Central memory CD4-positive, alpha-beta T cell (primary cell): ENCODE measurements at regions not wholly inside any gene's neighbourhood (a gene's known extent, or its start where the extent isn't known, plus 50 kb on each side); places are given as distances from the start of the nearest gene placed in this dataset.

Experiments
- DNase-seq: peaks from one replicate; pipeline ENCODE4 v3.0.0; 2022

DNA sequence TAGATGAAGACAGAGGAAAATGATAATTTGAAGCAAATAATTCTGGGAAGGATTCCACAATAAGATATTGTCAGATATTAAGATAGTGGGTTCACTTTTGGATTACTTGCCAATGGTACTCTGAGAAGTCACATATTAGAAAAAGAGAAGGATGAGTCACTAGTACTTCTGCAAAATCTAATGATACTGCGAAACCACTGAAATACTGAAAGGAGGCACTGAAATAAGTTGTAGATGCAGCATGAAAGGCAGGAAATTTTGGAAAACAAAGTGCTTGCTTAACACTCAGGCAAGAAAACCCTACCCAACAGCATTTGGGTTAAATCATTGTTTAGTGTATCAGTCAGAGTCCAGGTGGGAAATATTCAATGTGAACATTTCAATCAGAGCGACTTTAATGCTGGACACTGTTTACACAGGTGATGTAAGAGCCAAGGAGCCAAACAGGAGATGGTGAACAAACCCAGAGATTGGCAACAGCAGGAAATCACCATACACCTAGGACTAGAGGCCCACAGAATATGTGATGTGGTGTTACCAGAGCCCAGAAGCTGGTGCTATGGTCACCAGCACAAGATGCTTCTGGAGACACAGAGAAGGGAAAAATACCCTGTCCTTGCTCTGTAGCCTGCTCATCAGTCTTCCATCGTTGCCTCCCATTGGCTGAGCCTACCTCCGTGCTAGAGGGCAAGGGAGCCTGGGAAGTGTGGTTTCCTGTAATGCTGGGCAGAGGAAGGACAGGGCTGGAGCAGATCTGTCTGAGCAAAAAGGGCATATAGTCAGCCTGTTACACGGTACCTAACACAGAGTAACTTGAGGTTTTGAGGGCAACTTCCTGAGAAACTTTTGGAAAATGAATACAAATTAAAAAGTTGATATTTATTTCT, 204.7 kb upstream of the ITGA4 start:
- DNase-seq: no peak

DNA sequence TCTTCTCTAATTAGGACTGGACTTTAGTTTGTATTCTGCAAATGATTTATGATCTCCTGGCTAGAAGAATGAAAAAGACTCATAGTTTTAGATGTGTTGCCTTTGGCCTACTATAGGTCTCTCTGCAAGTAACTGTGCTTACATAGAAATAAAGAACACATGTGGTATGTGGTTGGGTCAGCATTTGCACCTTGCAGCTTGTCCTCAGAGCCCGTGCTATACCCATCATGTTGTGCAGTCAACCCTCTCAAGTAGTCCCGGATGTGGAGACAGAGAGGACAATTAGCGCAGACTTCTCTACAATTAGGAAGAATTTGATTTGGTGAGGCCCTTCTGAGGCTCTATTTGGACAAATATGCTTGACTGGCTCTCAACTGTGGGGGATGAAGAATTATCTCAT, 203.7 kb upstream of the ITGA4 start:
- DNase-seq: no peak

DNA sequence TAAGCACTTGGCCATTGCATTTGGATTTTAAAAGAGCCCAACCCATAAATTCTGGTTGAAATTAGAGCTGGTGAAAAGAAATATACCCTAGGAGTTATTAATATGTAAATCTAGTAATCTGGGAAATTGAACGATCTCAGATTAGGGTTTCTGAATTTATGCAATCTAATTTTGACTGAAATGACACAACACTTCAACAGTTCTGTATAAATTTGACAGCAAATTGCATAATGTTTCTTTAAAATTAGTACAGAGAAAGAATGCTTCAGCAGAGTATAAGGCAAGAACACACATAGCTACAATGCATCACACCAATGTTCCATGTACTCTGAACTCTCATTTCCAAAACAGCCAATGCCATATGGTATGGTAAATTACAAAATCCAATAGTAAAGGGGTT, 201.5 kb upstream of the ITGA4 start:
- DNase-seq: no peak

DNA sequence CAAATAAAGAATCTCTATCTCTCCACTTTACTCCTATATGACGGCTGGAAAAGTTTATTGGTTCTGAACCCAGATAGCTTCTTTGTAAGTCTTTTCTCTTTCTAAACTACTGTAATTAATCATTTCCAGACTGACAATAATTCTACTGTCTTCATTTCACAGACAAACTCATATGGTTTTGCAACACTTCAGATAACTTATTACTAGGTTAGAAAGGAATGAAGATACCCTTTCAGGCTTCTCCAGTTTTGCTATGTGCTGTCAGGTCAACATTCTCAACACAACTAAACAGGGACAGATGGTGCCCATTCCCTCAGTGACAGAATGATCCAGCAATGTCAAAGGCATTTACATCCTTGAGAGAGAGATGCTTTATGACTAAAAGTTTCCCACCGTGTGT, 198.5 kb upstream of the ITGA4 start:
- DNase-seq: no peak

DNA sequence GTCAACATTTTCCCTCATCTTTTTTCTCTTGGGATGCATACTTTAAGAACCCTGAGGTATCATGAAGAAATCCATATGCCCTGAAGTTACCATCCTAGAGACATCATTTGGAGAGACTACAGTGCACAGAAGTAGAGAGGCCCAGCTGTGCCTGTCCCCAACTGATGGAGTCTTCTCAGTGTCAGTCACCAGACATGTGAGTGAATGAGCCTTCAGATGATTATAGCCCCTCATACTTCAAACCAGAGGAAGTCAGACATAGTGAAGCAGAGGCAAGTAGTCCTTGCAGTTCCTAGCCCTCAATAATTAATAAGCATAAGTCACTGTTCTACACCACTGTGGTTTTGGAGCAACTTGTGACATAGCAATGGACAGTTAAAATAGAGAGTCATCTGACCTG, 194.4 kb upstream of the ITGA4 start:
- DNase-seq: no peak

DNA sequence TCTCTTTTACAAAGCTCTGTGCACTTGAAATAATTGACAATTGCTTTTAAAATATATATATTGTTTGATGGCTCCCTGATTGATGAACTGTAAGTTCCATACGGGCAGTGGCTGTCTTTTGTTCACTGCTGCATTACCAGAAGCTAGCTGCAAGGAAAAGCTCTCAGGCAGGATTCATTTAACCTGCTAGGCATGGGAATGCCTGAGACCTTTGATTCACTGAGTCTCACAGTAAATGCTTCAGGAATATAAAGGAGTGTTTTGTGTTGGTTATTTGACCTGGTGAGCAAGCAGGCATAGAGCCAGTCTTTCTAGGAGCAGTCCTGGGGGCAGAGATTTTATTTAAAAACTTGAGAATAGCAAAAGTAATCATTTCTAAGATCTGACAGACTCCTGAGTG, 193.2 kb upstream of the ITGA4 start:
- no peak for DNase-seq

DNA sequence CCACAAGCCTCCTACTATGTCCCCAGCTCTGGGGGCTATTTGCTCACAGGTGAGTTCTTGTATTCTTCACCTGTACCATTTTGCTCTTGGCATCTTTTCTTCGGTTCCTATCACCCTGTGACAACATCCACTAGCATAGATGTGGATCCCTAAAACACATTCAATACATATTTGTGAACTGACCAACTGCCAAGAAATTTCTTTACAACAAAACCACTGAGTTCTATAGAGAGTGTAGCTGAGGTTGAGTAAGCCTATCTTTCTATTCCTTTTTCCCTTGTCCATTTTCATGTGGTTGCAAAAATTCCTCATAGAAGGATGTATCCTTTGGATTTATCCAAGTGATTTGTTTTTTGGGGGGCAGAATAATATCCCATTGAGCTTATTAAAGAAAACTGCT, 192.7 kb upstream of the ITGA4 start:
- DNase-seq: no peak

DNA sequence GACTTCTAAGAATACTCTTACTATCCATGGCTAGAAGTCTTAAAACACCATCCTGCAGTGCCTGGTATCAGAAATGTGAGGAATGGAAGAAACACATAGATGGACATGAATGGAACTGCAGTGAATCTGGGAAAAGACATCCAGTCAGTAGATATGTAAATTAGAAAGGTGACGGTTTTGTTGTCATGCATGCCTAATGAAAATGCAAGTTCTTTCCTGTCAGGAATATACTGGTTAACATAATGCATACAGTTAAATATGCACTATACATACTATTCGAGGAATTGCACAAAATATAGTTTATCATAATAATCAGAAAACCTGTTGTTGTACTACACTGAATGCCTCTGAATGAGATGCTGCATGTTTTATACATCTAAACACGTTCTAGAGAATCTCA, 190.6 kb upstream of the ITGA4 start:
- DNase-seq: no peak

DNA sequence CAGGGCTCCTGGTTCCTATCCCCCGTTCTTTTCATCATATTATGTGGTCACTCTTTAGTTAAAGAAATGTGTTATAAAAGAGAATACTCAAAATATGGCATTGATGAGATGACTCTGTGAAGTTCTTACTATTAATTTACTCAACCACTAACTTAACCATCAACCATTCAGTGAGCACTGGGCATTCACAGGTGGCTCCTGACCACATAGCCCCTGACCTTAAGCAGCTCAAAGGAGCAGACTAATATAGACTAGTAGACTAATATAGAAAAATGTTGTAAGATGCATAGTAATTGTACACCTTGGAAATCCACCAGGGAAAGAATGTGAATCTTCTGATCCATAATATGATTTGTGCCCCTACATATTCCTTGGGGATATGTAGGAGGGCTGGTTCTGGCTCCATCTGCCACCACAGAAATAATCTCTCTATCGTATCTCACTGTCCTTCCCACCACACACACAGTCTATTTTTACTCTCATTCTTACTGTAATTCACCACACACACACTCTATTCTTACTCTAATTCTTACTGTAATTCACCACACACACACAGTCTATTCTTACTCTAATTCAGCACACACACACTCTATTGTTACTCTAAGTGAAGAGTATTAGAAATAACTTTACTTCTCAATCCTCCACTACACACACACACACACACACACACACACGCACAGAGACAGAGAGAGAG, 188.9 kb upstream of the ITGA4 start:
- DNase-seq: no peak

DNA sequence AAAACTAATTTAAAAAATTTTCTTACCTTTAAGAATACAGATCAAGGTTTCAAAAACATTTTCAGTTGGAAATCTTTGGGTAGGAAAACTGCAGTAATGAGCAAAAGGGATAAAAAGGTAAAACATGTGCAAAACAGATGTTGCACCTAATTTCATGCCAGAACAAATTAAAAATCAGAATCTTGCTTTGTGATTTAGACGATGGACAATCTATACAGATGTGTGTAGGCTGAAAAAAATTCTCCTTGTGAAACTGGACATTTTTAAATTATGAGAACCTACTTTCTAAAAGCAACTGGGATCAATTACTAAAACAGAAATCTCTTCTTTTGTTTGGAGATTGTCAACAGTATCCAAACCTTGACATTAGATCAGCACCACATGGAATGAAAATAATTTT, 183.2 kb upstream of the ITGA4 start:
- no peak for DNase-seq

DNA sequence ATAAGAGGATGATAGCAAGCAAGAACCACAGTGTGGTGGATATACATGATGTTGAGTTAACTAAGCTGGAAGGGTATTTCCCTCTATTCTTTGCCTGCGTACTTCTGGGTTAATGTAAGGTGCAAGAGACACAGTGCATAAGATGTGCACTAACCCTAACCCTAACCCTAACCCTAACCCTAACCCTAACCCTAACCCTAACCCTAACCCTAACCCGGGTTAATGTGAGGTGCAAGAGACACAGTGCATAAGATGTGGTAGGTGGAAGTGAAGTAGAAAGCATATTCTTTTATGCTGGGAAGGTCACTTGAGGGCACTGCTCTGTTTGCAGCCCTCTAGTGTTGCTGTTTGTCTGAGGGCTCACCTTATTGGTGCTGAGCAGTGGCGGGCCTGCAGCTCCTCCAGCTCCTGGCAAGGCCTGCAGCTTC, 181.5 kb upstream of the ITGA4 start:
- peak; percentile 36 for DNase-seq

DNA sequence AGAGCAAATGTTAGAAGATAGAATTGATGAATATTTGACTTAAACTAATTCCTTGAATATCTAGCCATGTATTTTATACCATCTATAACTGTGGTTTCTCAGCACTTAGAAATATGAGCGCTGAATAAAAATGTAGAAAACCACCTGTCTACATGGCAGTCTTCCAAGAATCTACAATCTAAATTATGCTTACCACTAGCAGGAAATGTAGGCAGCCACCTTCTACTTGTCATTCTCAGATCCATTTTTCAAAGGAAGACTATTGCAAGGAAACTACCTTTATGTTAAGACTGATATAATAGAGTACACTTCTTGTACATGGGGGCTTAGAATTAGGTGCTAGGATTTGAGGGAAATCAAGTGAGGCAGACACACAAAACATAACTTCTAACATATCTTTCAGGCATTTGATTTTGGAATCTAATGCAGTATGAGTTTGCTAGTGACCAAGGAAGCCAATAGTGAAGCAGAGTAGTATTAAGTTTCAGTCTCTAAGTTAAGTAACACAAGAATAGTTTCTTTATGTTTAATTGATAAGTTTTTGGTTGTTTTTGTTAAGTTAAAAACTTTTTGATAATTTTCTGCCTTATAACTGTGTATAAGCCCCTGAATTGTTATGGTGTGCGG, 175.9 kb upstream of the ITGA4 start:
- peak; percentile 59 for DNase-seq

DNA sequence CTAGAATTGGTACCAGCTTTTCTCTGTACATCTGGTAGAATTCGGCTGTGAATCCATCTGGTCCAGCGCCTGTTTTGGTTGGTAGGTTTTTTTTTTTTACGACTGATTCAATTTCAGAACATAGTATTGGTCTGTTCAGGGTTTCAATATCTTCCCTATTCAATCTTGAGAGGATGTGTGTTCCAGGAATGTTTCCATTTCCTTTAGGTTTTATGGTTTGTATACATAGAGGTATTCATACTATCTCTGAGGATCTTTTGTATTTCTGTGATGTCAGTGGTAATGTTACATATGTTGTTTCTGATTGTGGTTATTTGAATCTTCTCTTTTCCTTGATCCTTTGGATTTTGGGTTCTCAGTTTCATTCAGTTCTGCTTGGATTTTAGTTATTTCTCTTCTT, 172.1 kb upstream of the ITGA4 start:
- DNase-seq: no peak

DNA sequence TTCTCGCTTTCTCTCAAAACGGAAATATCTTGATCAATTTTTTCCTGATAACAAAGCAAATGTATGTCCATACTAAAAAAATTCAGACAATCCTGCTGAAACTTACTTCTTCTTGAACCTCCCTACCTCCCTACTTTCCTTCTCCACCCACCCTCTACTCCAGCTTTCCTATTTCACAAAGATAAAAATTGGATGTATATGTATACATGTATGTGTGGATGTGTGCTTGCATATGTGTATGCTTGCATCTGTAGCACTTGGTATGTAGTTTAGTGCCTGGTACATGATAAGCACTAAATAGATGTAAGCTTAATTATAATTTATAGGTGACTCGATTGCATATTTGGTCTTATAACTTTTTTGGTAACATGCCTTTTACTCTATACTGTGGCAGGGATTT, 167.5 kb upstream of the ITGA4 start:
- no peak for DNase-seq

DNA sequence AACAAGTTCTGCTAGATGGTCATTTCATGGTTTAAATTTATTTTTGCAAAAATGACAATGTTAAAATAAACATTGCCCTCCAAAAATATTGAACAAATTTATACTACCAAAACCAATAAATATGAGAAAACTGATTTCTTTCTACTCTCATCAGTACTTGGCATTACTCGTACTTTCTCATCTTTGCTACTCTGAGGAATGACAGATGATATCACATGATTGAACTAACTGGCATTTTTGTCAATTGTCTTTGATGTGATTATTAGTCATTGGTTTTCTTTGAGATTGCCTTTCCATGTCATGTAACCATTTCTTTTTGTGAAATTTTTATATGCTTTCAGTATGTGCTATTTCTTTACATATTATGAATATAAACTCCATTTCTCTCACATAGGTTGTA, 167.0 kb upstream of the ITGA4 start:
- no peak for DNase-seq

DNA sequence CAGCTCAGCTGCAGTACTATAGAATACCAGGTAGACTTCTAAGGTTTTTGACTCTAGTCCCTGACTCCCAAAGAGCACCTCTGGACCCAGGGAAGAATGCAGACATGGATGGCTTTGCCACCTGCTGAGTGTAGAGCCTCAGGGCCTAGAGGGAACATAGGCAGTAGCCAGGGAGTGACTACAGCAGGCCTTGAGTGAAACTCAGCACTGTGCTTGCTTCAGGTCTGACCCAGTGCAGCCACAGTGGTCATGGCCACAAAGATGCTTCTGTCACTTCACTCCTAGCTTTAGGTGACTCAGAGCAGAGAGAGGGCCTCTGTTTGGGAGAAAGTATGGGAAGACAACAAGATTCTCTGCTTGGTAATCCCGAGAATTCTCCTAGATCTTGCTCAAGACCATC, 162.2 kb upstream of the ITGA4 start:
- DNase-seq: no peak

DNA sequence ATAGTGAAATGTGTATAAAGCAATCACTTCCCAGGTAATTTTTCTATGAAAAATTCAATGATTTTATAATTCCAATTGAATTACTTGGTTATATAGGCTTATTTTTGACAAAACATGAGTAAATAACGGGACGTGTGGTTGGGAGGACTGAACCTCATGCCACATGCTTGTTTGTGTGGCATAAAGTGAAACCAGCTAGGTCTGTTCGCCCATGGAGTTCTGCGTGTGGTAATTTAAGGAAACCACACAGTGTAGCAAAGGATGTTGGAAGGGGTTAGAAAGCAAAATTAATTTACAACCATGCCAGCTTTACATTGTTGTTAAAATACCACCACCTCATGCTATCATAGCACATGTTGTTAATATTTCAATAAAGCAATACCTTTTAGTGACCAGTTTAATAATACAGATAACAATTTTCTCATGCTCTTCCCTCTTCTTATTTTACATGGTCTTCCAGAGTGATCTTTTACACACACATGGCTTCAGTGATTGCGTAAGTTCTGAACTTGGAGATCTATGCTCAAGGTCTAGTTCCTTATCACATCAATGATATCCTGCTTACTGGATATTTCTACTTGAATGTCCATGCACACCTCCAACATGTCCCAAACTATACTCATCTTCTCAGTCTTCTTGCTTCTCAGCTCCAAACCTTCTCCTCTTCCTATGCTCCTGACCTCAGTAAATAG, 156.4 kb upstream of the ITGA4 start:
- DNase-seq: peak; percentile 74

DNA sequence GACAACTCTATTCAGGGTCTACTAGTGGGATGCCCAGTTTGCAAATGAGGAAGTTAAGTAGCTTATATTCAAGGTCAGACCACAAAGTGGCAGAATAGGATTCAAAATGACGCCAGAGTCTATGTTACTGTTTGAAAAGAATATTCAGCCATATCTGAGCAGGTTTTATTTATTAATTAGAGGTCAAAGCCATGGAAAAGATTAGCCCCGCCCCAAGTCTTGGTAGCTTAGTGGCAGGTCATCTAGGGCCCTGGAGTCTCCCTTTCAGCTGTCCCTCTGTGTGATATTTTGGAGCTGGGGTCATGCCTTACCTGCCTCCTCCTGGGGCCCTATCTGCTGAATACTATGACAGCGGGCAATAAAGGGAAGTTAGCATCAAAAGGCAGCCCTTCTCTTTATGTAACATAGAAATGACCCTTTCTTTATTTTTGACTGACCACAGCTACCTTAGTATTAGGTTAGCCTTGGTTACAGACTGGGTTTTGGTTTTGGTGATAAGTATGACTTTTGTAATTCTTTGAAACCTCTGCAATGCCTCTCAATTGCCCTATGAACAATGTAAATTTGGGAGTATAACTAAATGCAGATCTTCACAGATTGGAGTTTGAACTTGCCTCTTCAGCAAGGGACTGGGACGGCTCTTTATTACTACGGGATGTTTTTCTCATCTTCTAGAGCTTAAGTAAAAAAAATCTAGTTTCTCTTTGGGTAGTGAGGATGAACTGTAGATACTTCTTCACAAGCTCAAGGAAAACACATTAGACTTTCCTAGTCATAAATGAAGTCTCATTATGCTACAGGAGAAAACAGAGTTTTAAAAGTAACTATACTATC, 153.0 kb upstream of the ITGA4 start:
- no peak for DNase-seq

DNA sequence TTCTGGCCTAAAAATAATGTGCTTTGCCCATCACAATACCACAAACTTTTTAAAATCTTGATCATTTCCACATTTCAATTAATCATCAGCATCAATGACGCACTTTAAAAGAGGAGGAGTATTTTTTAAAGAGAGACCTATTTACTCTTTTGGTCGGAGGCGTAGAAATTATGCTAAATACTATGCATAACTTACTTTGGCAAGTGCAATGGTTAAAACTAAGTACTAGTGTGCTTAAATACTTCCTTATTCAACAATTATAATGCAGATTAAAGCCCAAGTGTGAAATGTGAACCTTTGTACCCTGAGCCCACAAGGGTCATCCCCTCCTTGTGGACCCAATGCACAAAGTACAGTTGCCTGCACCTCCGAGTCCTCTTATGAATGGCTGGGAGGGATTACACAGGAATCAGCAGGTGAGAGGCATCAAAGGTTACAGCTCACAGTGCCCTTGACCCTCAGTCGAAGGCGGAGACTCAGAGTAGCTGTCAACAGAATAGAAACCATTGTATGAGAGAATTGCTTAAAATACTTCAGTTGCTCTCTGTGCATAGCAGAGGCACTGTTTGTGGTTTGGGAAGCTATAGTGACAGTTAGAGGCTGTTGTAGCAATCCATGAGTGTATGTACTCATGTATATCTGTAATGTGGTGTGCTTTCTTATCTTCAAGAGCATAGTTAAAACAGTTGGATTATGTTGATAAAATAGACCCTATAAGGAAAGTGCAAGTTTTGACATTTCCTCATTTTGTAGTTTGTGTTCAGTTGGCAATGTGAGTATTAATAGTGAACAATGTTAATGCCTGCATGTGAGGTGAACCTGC, 151.7 kb upstream of the ITGA4 start:
- peak; percentile 23 for DNase-seq

DNA sequence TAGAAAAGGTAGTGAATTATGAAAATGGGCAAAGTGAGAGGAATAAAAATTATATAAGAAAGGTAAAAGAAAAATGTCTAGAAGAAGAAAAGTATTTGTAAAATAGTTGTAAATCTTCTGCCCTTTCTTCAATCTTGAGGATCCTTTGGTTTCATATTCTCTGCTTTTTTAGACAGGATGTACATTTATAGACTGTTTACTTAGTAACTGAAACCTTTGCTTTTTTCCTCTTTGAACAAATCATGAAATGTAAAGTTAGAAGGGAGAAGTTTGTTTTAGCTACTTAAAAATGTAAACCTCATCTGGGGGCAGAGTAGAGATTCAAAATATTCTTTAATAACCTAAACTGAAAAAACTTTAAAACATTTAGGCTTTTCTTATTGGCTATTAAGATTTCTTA, 150.4 kb upstream of the ITGA4 start:
- DNase-seq: peak; percentile 46

DNA sequence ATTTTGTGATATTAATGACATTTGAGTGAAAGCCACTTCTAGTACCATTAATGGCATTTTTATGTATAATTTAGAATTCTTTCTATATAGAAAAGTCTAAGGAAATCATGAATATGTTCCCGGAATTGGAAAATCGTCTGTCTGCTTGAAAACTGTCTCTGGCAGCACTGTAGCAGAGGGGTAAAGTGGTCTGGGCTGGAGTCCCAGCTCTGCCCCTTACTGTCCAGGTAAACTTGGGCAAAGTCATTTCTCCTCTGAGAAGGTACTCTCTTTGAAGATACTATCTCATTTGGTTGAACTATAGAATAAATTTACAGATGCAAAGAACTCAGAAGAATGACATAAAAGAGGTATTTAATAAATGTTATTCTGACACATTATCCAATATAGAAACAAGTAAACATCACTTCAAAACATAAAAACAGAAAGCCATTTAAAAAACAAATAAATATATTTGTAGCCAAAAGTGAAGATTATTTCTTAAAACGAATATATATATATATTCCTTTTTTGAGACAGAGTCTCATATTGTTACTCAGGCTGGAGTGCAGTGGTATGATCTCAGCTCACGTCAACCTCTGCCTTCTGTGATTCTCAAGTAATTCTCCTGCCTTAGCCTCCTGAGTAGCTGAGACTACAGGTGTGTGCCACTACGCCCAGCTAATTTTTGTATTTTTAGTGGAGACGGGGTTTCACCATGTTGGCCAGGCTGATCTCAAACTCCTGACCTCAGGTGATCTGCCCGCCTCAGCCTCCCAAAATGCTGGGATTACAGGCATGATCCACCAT, 149.8 kb upstream of the ITGA4 start:
- no peak for DNase-seq
